Bronchial epithelial cell (primary cell): ENCODE measurements at regions not wholly inside any gene's neighbourhood (a gene's known extent, or its start where the extent isn't known, plus 50 kb on each side); places are given as distances from the start of the nearest gene placed in this dataset.
"Not testable (repeated sequence)": the region's sequence is repeated elsewhere in the genome, so short reads cannot be mapped to it uniquely, and the experiment has no call there.

Experiments
- DNase-seq: peaks from one replicate; pipeline ENCODE4 v3.0.0-alpha.2; 2010; ENCODE audit warnings: low read depth
- FAIRE-seq: peaks from 2 replicates; lab custom pipeline; 2011; peaks lifted over from hg19 to GRCh38; lab: Jason Lieb, UNC
- H3K27me3 ChIP-seq: 2 replicates; pipeline ENCODE4 v1.5.1; 2011; ENCODE audit warnings: low read length; ENCODE audit not compliant: control insufficient read depth, insufficient read depth
- H3K36me3 ChIP-seq: 2 replicates; pipeline ENCODE4 v1.5.1; 2011; ENCODE audit warnings: low read length; ENCODE audit not compliant: control insufficient read depth, insufficient read depth
- H3K4me3 ChIP-seq: 2 replicates; pipeline ENCODE4 v1.5.1; 2011; ENCODE audit warnings: mild to moderate bottlenecking, low read depth, low read length, control low read depth
- CTCF ChIP-seq: IDR thresholded peaks from 2 replicates; pipeline ENCODE4 v1.5.1; 2011; ENCODE audit warnings: mild to moderate bottlenecking, moderate library complexity, low read length, control low read depth, inconsistent platforms; ENCODE audit not compliant: insufficient read depth, severe bottlenecking

- FAIRE-seq (no peak), DNase-seq (no peak)
- Histone ChIP-seq H3K27me3 (no peaks in the 10 kb centered on the region), H3K36me3 (no peaks in the 10 kb centered on the region), H3K4me3 (no peak overlapping the region)
- no peak for TF ChIP-seq CTCF
Measured at GRCh38 chr11:87803748-87804147, 371.5 kb downstream of the RAB38 start.

- FAIRE-seq, H3K27me3 ChIP-seq, H3K4me3 ChIP-seq, DNase-seq, H3K36me3 ChIP-seq: not testable (repeated sequence)
Measured at GRCh38 chr11:87784862-87785261, 390.4 kb downstream of the RAB38 start.

- TF ChIP-seq CTCF = no peak
- DNase-seq (no peak), FAIRE-seq (no peak)
- H3K4me3 ChIP-seq = no peak overlapping the region
- no peaks in the 10 kb centered on the region for H3K27me3 ChIP-seq
- H3K36me3 ChIP-seq = no peaks in the 10 kb centered on the region
Measured at GRCh38 chr11:87780068-87780413, 395.2 kb downstream of the RAB38 start.

- DNase-seq (no peak), FAIRE-seq (no peak)
- TF ChIP-seq CTCF = no peak
Measured at GRCh38 chr11:87779276-87780067, 395.8 kb downstream of the RAB38 start.

GRCh38 chr11:87778357-87778756, 396.9 kb downstream of the RAB38 start:
- Histone ChIP-seq H3K27me3 (no peaks in the 10 kb centered on the region), H3K4me3 (no peak overlapping the region), H3K36me3 (no peaks in the 10 kb centered on the region)
- DNase-seq (peak; percentile 43), FAIRE-seq (no peak)
- no peak for TF ChIP-seq CTCF

More at GRCh38 chr11:87779276-87780067, 395.8 kb downstream of the RAB38 start:
- no peaks in the 10 kb centered on the region for H3K36me3 ChIP-seq
- no peak overlapping the region for H3K4me3 ChIP-seq
- no peaks in the 10 kb centered on the region for H3K27me3 ChIP-seq

GRCh38 chr11:87775036-87775435, 400.2 kb downstream of the RAB38 start:
- Histone ChIP-seq H3K4me3 (no peak overlapping the region), H3K36me3 (no peaks in the 10 kb centered on the region), H3K27me3 (no peaks in the 10 kb centered on the region)
- no peak for TF ChIP-seq CTCF
- FAIRE-seq (no peak), DNase-seq (no peak)
